GM12873 (cell line): ENCODE measurements at regions not wholly inside any gene's neighbourhood (a gene's known extent, or its start where the extent isn't known, plus 50 kb on each side); places are given as distances from the start of the nearest gene placed in this dataset.

Experiments used
- CTCF ChIP-seq: IDR thresholded peaks from 2 replicates; pipeline ENCODE4 v1.5.1; 2012; ENCODE audit warnings: low read depth, mild to moderate bottlenecking, moderate library complexity, low read length, control low read depth; ENCODE audit not compliant: insufficient read depth; ENCODE audit errors: missing control alignments

GRCh38 chr11:109480251-109480650 is 58.3 kb downstream of the C11orf87 start:
- TF ChIP-seq CTCF = no peak

GRCh38 chr11:109486129-109486528 is 64.1 kb downstream of the C11orf87 start:
- TF ChIP-seq CTCF = no peak

GRCh38 chr11:109490953-109491635 is 69.1 kb downstream of the C11orf87 start:
- no peak for TF ChIP-seq CTCF

GRCh38 chr11:109506115-109506514 is 84.1 kb downstream of the C11orf87 start:
- no peak for TF ChIP-seq CTCF

GRCh38 chr11:109507331-109507730 is 85.3 kb downstream of the C11orf87 start:
- TF ChIP-seq CTCF = no peak

GRCh38 chr11:109507836-109508561 is 86.0 kb downstream of the C11orf87 start:
- TF ChIP-seq CTCF = no peak

- TF ChIP-seq CTCF = no peak
Observed at GRCh38 chr11:109508943-109509342, 87.0 kb downstream of the C11orf87 start.
